ENCODE measurements at regions not wholly inside any gene's neighbourhood (a gene's known extent, or its start where the extent isn't known, plus 50 kb on each side); places are given as distances from the start of the nearest gene placed in this dataset.

GRCh38 chr9:13726746-13727145 lies 447.3 kb upstream of the MPDZ start:
- Mint-ChIP-seq H3K4me3 (no peak overlapping the region), H3K36me3 (ENCODE audit: low read depth) (no peaks in the 10 kb centered on the region), H3K9me3 (peaks cover 15% of the 10 kb centered on the region), H3K4me1 (no peaks in the 10 kb centered on the region), H3K27ac (no peak overlapping the region), H3K27me3 (no peaks in the 10 kb centered on the region)
- ChIA-PET POLR2A (no interaction called here), CTCF (no interaction called here)
- no peak for DNase-seq

- no peak for DNase-seq
- Mint-ChIP-seq H3K9me3 (peaks cover 12% of the 10 kb centered on the region), H3K27ac (no peak overlapping the region), H3K36me3 (ENCODE audit: low read depth) (no peaks in the 10 kb centered on the region), H3K4me1 (no peaks in the 10 kb centered on the region), H3K4me3 (no peak overlapping the region), H3K27me3 (no peaks in the 10 kb centered on the region)
- ChIA-PET POLR2A (no interaction called here), CTCF (no interaction called here)
These were observed 446.0 kb upstream of the MPDZ start for GRCh38 chr9:13725516-13725915.

- H3K4me3 Mint-ChIP-seq = no peak overlapping the region
- CTCF ChIA-PET = no interaction called here
- peaks cover 10% of the 10 kb centered on the region for H3K9me3 Mint-ChIP-seq
- no peaks in the 10 kb centered on the region for H3K4me1 Mint-ChIP-seq
- H3K27me3 Mint-ChIP-seq = no peaks in the 10 kb centered on the region
- POLR2A ChIA-PET = no interaction called here
- no peaks in the 10 kb centered on the region for H3K36me3 Mint-ChIP-seq (ENCODE audit: low read depth)
- no peak for DNase-seq
- no peak overlapping the region for H3K27ac Mint-ChIP-seq
These were observed 442.2 kb upstream of the MPDZ start for GRCh38 chr9:13721481-13722235.

GRCh38 chr9:13719981-13720676 lies 440.6 kb upstream of the MPDZ start:
- ChIA-PET CTCF (no interaction called here), POLR2A (no interaction called here)
- Mint-ChIP-seq H3K4me3 (no peak overlapping the region), H3K27ac (no peak overlapping the region), H3K4me1 (no peaks in the 10 kb centered on the region), H3K9me3 (peaks cover 8% of the 10 kb centered on the region), H3K27me3 (no peaks in the 10 kb centered on the region), H3K36me3 (ENCODE audit: low read depth) (no peaks in the 10 kb centered on the region)
- DNase-seq = no peak

GRCh38 chr9:13719446-13719845 lies 440.0 kb upstream of the MPDZ start:
- Mint-ChIP-seq H3K9me3 (peaks cover 8% of the 10 kb centered on the region), H3K4me3 (no peak overlapping the region), H3K27ac (no peak overlapping the region), H3K27me3 (no peaks in the 10 kb centered on the region), H3K4me1 (no peaks in the 10 kb centered on the region), H3K36me3 (ENCODE audit: low read depth) (no peaks in the 10 kb centered on the region)
- DNase-seq = no peak
- ChIA-PET CTCF (no interaction called here), POLR2A (no interaction called here)

- H3K9me3 Mint-ChIP-seq = peaks cover 5% of the 10 kb centered on the region
- no peaks in the 10 kb centered on the region for H3K4me1 Mint-ChIP-seq
- no peaks in the 10 kb centered on the region for H3K27me3 Mint-ChIP-seq
- no peak for DNase-seq
- no peaks in the 10 kb centered on the region for H3K36me3 Mint-ChIP-seq (ENCODE audit: low read depth)
- POLR2A ChIA-PET = no interaction called here
- no peak overlapping the region for H3K4me3 Mint-ChIP-seq
- CTCF ChIA-PET = no interaction called here
- H3K27ac Mint-ChIP-seq = no peak overlapping the region
These were observed 439.0 kb upstream of the MPDZ start for GRCh38 chr9:13718539-13718938.

GRCh38 chr9:13718086-13718485 lies 438.6 kb upstream of the MPDZ start:
- POLR2A ChIA-PET = no interaction called here
- H3K27me3 Mint-ChIP-seq = no peaks in the 10 kb centered on the region
- H3K4me3 Mint-ChIP-seq = no peak overlapping the region
- no peak overlapping the region for H3K27ac Mint-ChIP-seq
- no peak for DNase-seq
- no peaks in the 10 kb centered on the region for H3K36me3 Mint-ChIP-seq (ENCODE audit: low read depth)
- no peaks in the 10 kb centered on the region for H3K4me1 Mint-ChIP-seq
- H3K9me3 Mint-ChIP-seq = peaks cover 3% of the 10 kb centered on the region
- CTCF ChIA-PET = no interaction called here

- Mint-ChIP-seq H3K9me3 (peaks cover under 1% of the 10 kb centered on the region), H3K27me3 (no peaks in the 10 kb centered on the region), H3K27ac (no peak overlapping the region), H3K4me3 (no peak overlapping the region), H3K36me3 (ENCODE audit: low read depth) (no peaks in the 10 kb centered on the region), H3K4me1 (no peaks in the 10 kb centered on the region)
- CTCF ChIA-PET = no interaction called here
- DNase-seq = no peak
- POLR2A ChIA-PET = no interaction called here
These were observed 438.0 kb upstream of the MPDZ start for GRCh38 chr9:13717322-13718054.

- ChIA-PET CTCF (no interaction called here), POLR2A (no interaction called here)
- Mint-ChIP-seq H3K9me3 (no peaks in the 10 kb centered on the region), H3K27me3 (no peaks in the 10 kb centered on the region), H3K4me3 (no peak overlapping the region), H3K27ac (no peak overlapping the region), H3K36me3 (ENCODE audit: low read depth) (no peaks in the 10 kb centered on the region), H3K4me1 (no peaks in the 10 kb centered on the region)
- no peak for DNase-seq
These were observed 437.3 kb upstream of the MPDZ start for GRCh38 chr9:13716601-13717321.

GRCh38 chr9:13716090-13716489 lies 436.6 kb upstream of the MPDZ start:
- Mint-ChIP-seq H3K4me3 (no peak overlapping the region), H3K4me1 (no peaks in the 10 kb centered on the region), H3K36me3 (ENCODE audit: low read depth) (no peaks in the 10 kb centered on the region), H3K27me3 (no peaks in the 10 kb centered on the region), H3K27ac (no peak overlapping the region), H3K9me3 (peaks cover 2% of the 10 kb centered on the region)
- ChIA-PET CTCF (no interaction called here), POLR2A (no interaction called here)
- DNase-seq = no peak

GRCh38 chr9:13715430-13715829 lies 435.9 kb upstream of the MPDZ start:
- ChIA-PET CTCF (no interaction called here), POLR2A (no interaction called here)
- Mint-ChIP-seq H3K4me3 (no peak overlapping the region), H3K27me3 (no peaks in the 10 kb centered on the region), H3K27ac (no peak overlapping the region), H3K36me3 (ENCODE audit: low read depth) (no peaks in the 10 kb centered on the region), H3K9me3 (peaks cover 4% of the 10 kb centered on the region), H3K4me1 (no peaks in the 10 kb centered on the region)
- no peak for DNase-seq

GRCh38 chr9:13707612-13708576 lies 428.4 kb upstream of the MPDZ start:
- Mint-ChIP-seq H3K27ac (no peak overlapping the region), H3K27me3 (no peaks in the 10 kb centered on the region), H3K4me3 (no peak overlapping the region), H3K4me1 (no peaks in the 10 kb centered on the region), H3K9me3 (peaks cover 10% of the 10 kb centered on the region), H3K36me3 (ENCODE audit: low read depth) (no peaks in the 10 kb centered on the region)
- ChIA-PET POLR2A (no interaction called here), CTCF (no interaction called here)
- no peak for DNase-seq

All from activated CD4-positive, alpha-beta memory T cell treated with anti-CD3 and anti-CD28 coated beads, Interleukin-2, amount 10 ng/mL, durations not matched to agents 7 days and 5 days (primary cell).